Astrocyte of the cerebellum (primary cell): ENCODE measurements at regions not wholly inside any gene's neighbourhood (a gene's known extent, or its start where the extent isn't known, plus 50 kb on each side); places are given as distances from the start of the nearest gene placed in this dataset.

Source experiments
- DNase-seq: peaks from one replicate; pipeline ENCODE4 v3.0.0-alpha.2; 2011; ENCODE audit warnings: low read depth
- H3K4me3 ChIP-seq: 2 replicates; pipeline ENCODE4 v1.5.1; 2011; ENCODE audit warnings: mild to moderate bottlenecking, low read depth, low read length, moderate library complexity
- in situ Hi-C: cut with HindIII; loops from 2 replicates; pipeline ENCODE4 v1.10.0; 2017; ENCODE audit warnings: low sequenced_read_pairs
- TF ChIP-seq, protein P1 (sequence below): IDR thresholded peaks from 2 replicates; pipeline ENCODE4 v1.5.1; 2012; ENCODE audit warnings: low read length, low read depth, moderate library complexity, mild to moderate bottlenecking; ENCODE audit errors: missing control alignments

DNA sequence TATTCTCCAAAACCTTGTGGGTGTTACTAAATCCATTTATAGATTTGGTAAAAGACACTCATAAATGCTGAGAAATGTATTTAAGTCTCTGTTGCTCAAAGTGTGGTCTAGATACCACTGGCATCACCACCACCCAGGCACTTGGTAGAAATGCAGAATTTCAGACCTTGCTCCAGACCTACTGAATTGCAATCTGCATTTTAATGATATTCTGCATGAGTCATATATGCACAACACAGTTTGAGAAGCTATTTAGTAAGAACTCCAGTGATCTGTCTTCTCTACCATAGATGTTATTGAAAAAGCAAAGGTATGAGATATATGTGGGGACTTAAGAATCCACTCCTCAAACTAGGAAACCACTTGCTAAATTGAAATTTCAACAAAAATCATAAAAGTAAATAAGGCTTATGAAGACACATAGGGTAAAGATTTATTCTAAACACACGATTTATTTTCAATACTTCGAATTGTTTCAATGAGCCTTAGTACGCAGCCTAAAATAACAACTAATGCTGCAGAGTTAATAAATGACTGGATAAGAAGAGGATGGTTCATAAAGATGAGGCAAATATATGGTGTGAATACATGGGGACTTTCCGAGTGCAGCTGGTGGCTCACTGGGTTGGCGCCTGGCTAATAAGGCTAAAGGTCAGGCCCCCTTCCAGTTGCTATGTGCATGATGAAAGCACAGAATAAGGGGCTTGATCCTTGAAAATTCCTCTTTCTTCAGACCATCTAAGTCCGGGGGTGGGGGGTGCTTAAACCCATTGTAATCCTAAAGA, 813.3 kb downstream of the NR2F2 start:
- in situ Hi-C loops, result no loop called here
- no peak overlapping the region for H3K4me3 ChIP-seq
- DNase-seq, result no peak
- TF ChIP-seq, protein P1, sequence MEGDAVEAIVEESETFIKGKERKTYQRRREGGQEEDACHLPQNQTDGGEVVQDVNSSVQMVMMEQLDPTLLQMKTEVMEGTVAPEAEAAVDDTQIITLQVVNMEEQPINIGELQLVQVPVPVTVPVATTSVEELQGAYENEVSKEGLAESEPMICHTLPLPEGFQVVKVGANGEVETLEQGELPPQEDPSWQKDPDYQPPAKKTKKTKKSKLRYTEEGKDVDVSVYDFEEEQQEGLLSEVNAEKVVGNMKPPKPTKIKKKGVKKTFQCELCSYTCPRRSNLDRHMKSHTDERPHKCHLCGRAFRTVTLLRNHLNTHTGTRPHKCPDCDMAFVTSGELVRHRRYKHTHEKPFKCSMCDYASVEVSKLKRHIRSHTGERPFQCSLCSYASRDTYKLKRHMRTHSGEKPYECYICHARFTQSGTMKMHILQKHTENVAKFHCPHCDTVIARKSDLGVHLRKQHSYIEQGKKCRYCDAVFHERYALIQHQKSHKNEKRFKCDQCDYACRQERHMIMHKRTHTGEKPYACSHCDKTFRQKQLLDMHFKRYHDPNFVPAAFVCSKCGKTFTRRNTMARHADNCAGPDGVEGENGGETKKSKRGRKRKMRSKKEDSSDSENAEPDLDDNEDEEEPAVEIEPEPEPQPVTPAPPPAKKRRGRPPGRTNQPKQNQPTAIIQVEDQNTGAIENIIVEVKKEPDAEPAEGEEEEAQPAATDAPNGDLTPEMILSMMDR, result no peak

DNA sequence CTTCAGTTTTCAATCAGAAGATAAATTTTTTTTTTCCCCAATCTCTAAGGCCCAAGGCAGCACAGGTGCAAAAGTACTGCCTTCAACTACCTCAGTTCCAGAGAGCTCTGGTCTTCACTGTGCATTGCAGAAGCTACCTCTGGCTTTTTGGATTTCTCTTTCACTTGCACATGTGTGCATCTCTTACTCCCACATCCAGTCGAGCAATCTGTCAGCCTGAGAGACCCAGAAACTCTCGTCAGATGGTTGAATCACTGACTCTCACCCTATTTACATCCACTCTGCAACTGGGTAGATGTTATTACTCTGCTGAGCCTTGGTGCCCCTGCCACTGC, 813.8 kb downstream of the NR2F2 start:
- TF ChIP-seq, protein P1, result no peak
- no peak for DNase-seq
- H3K4me3 ChIP-seq, result no peak overlapping the region
- in situ Hi-C loops, result no loop called here

DNA sequence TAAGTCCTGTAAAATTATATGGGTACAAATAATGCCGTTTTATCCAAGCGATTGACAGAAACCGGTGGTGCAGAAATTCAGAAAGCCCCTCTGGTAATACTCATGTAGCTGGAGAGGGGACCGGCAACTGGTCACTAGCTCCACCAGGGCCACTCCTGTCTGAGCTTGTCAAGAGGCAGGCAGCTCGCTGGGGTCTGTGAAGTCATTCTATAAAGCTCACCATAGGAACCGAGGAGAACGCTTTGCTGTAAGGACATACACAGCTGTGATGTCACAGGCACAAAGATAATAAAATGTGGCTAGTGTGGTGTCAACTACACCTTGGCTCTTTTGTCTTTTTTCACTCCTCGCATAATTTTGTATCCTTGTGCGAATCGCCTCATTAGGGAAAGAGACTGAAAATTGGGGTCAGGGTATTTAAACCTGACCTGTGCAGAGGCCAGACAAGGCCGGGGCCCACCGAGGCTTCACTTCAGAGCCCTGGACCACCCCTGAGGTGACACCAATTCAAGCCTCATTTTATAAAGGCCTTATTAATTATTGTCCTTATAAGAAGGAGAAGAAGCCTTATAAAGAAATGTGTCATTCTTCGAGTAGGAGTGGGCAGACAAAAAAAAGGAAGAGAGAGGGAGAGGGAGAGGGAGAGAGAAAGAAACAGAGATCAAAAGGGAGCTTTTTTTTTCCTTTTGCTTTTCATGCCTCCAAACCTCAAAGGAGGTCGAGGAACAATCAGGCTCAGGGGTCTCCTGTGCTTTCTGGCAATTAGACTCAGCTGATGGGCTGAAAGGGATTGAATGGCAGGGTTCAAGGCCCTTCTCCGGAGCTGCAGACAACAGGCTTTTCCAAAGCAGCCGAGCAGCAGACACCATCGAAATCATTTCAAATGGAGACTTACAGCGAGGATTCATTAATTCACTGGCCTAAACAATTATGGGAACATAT, 813.3 kb upstream of the ARRDC4 start:
- in situ Hi-C loops, result no loop called here
- H3K4me3 ChIP-seq, result no peak overlapping the region
- DNase-seq, result no peak
- TF ChIP-seq, protein P1, result no peak

- TF ChIP-seq, protein P1, result no peak
- in situ Hi-C loops, result no loop called here
- H3K4me3 ChIP-seq, result no peak overlapping the region
- no peak for DNase-seq
Measured at GRCh38 chr15:97153356-97153965, 807.0 kb upstream of the ARRDC4 start.

DNA sequence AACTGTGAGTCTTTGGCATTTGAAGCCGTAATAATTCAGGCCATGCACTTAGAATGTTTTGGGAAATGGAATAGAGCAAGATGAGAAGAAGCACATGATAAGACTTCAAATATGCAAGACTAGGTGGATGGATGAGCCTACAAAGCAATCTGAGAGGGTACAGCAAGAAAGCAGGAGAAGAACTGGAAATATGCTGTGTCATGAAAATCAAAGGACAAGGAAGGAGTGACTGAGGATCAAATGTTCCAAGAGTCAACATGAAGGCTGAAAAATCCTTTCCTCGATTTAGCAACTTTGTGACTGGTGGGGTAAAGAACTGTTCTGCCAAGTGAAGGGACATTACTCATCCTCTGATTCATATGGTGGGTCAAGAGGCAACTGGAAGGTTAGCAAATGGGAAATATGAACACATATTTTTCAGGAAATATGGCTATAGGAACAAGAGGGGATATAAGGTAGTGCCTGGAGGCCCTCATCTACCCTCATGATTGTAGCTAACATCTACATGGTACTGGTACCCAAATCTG, 803.7 kb upstream of the ARRDC4 start:
- no peak overlapping the region for H3K4me3 ChIP-seq
- TF ChIP-seq, protein P1, result no peak
- in situ Hi-C loops, result no loop called here
- no peak for DNase-seq

DNA sequence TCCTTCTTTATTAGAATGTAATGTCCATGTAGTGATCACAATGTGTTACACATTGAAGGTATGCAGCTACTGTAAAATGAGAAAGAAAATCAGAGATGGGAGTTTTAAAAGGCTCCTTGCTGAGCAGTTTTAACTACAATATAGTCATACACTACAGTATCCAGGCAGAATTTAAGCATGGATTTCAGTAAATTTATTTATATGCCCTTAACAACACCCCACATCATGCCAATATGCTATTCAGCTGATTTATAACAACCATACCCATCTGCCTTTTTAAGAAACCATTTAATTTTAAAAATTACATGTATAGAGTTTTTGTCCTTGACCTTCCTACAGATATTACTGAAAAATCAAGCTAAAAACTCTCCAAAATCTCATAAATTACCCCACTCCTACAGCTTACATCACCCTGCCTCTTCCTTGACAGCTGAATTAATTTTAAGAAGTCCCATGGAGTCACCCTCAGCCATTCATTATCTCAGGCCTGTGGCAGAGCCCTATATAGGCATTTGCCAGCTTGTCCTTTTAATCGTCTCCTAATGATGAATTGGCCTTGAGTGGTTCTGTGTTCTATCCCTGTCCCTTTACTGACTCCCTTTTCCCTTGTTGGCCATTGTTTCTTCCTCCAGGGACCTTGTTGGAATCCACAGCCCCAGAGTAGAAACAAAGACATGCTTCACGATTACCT, 797.6 kb upstream of the ARRDC4 start:
- no peak for DNase-seq
- in situ Hi-C loops, result no loop called here
- H3K4me3 ChIP-seq, result no peak overlapping the region
- TF ChIP-seq, protein P1, result no peak
